ENCODE measurements at regions not wholly inside any gene's neighbourhood (a gene's known extent, or its start where the extent isn't known, plus 50 kb on each side); places are given as distances from the start of the nearest gene placed in this dataset.
A peak's percentile ranks its signal among the peaks of the same experiment; 100 is the strongest.

DNA sequence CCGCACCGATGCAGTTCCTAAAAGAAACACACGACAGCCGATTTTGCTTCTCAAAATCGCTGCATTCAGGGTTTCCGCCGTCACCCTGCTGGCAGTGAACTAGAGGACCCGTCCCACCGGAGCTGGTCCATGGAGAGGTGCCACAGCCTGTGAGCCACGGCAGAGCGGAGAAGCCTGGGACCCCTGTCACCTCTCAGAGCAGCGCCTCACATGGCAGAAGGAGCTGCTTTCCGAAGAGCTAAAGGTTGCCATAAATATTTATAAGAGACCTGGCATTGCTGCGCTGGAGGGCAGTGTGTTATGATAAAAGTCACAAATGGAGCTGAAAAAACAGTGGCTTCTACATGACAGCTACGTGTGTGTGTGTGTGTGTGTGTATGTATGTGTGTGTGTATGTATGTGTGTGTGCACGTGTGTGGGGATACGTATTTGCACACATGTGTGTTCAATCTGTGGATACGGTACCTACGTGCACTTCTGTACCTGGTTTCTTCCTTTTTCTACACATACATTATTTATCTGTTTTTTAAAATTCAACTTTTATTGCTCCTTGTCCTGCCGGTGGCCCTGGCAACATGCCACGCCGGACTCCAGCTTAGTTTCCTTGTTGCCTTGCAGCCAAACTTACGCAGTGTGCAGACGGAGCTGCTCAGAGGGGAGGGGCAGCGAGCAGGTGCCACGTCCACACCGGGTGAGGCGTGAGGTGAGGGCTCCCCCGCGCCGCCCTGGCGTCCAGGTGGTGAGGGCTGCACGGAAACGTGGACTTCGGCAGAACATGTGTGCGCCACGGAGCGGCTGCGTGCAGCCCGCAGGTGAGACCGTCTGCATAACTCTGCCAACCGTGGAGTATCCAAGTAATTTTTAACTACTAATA, 115.2 kb upstream of the PITRM1 start:
- Mint-ChIP-seq H3K4me1 (ENCODE audit: unreplicated experiment) (peaks cover 10% of the 10 kb centered on the region), H3K4me3 (ENCODE audit: unreplicated experiment) (no peak overlapping the region), H3K9me3 (ENCODE audit: unreplicated experiment) (no peaks in the 10 kb centered on the region), H3K27ac (ENCODE audit: unreplicated experiment) (no peak overlapping the region), H3K36me3 (ENCODE audit: low read depth, unreplicated experiment) (no peaks in the 10 kb centered on the region), H3K27me3 (ENCODE audit: unreplicated experiment) (peaks cover 7% of the 10 kb centered on the region)
- no peak for DNase-seq (ENCODE audit: low spot score)
- TF ChIP-seq CTCF (IDR thresholded peaks at IDR 0.05; ENCODE audit: unreplicated experiment) = no peak

DNA sequence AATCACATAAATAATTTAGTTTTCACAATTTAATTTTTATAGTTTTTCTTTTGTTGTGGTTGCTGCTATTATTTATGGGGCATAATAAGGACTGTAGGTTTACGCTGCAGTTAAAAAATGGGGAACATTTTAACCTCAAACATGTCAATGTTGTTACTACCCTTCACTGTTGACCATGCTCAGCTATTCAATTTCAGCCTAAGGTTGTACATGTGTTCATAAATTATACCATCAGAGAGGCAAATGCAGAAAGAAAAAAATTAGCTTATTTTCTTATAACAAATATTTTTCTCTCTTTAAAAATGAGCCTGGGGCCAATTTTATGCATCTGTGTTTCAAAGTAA, 110.1 kb upstream of the PITRM1 start:
- no peak overlapping the region for H3K4me3 Mint-ChIP-seq (ENCODE audit: unreplicated experiment)
- no peak overlapping the region for H3K27ac Mint-ChIP-seq (ENCODE audit: unreplicated experiment)
- no peaks in the 10 kb centered on the region for H3K36me3 Mint-ChIP-seq (ENCODE audit: low read depth, unreplicated experiment)
- H3K4me1 Mint-ChIP-seq (ENCODE audit: unreplicated experiment) = peaks cover 27% of the 10 kb centered on the region
- DNase-seq (ENCODE audit: low spot score) = no peak
- H3K27me3 Mint-ChIP-seq (ENCODE audit: unreplicated experiment) = no peaks in the 10 kb centered on the region
- H3K9me3 Mint-ChIP-seq (ENCODE audit: unreplicated experiment) = no peaks in the 10 kb centered on the region
- no peak for TF ChIP-seq CTCF (IDR thresholded peaks at IDR 0.05; ENCODE audit: unreplicated experiment)

DNA sequence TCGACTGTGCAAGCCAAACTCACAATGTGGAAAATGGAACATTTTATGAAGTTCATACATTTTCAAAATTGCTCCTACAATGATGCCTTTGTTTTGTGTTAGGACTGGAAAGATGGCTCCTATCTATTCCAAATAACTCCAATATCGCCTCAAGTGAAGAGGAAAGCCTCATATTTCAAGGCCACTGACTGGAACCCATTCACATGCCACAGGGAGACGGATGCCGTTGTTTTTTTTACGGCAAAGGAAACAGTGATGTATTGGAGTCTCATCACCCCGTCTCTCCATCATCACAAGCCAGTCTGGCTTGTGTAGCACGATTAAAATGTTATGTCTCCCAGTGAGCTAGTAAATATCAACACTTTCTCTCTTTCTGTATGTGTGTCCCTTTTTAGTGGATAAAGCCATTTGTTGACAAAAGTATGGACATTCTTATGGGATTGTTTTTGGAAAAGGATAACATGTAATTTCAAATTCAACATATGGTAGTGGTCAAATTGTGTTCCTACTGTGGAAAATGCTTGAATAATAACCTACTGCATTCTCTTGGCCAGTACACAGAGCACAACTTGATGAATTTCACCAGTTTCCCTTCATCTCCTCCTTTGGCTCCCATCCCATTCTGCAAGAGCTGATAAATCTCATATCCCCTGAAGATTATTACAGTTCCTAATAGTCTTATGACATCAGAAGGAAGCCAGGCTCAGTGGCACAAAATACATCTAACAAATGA, 109.5 kb upstream of the PITRM1 start:
- TF ChIP-seq CTCF (IDR thresholded peaks at IDR 0.05; ENCODE audit: unreplicated experiment) = no peak
- H3K4me3 Mint-ChIP-seq (ENCODE audit: unreplicated experiment) = no peak overlapping the region
- no peak for DNase-seq (ENCODE audit: low spot score)
- H3K27me3 Mint-ChIP-seq (ENCODE audit: unreplicated experiment) = no peaks in the 10 kb centered on the region
- H3K9me3 Mint-ChIP-seq (ENCODE audit: unreplicated experiment) = no peaks in the 10 kb centered on the region
- H3K4me1 Mint-ChIP-seq (ENCODE audit: unreplicated experiment) = peaks cover 32% of the 10 kb centered on the region
- no peaks in the 10 kb centered on the region for H3K36me3 Mint-ChIP-seq (ENCODE audit: low read depth, unreplicated experiment)
- H3K27ac Mint-ChIP-seq (ENCODE audit: unreplicated experiment) = no peak overlapping the region

GRCh38 chr10:3278771-3279170, 106.2 kb upstream of the PITRM1 start:
- peaks cover 56% of the 10 kb centered on the region for H3K4me1 Mint-ChIP-seq (ENCODE audit: unreplicated experiment)
- no peak for DNase-seq (ENCODE audit: low spot score)

More at GRCh38 chr10:3278771-3279170, 106.2 kb upstream of the PITRM1 start:
- Mint-ChIP-seq H3K9me3 (ENCODE audit: unreplicated experiment) (no peaks in the 10 kb centered on the region), H3K4me3 (ENCODE audit: unreplicated experiment) (peak overlapping the region; percentile 44), H3K36me3 (ENCODE audit: low read depth, unreplicated experiment) (peaks cover 10% of the 10 kb centered on the region), H3K27ac (ENCODE audit: unreplicated experiment) (peak overlapping the region; percentile 93), H3K27me3 (ENCODE audit: unreplicated experiment) (peaks cover 9% of the 10 kb centered on the region)
- no peak for TF ChIP-seq CTCF (IDR thresholded peaks at IDR 0.05; ENCODE audit: unreplicated experiment)

Measured in endothelial cell (in vitro differentiated cells).